Stomach (tissue), 4 donors: ENCODE measurements at regions not wholly inside any gene's neighbourhood (a gene's known extent, or its start where the extent isn't known, plus 50 kb on each side); places are given as distances from the start of the nearest gene placed in this dataset.

ENCODE experiments used
- CTCF ChIP-seq, 7 experiments: fragments of 450-650 bp in 4 of 7; fragments of 200-600 bp in 3 of 7; sonication (generic) in 3 of 7; IDR thresholded peaks; one replicate each; pipeline ENCODE4 v1.5.1; 2016 to 2019; ENCODE audit warnings: antibody characterized with exemption in 7 of 7, control low read depth in 2 of 7, mild to moderate bottlenecking in 1 of 7
- POLR2A ChIP-seq, 4 donors: fragments of 450-650 bp; IDR thresholded peaks; one replicate each; pipeline ENCODE4 v1.6.1; 2016; ENCODE audit warnings: antibody characterized with exemption in 4 of 4, control low read depth in 2 of 4, mild to moderate bottlenecking in 1 of 4, moderate library complexity in 1 of 4
- POLR2AphosphoS5 ChIP-seq, 3 donors: sonication (generic); formaldehyde crosslinking; IDR thresholded peaks; one replicate each; pipeline ENCODE4 v1.6.1; 2016; ENCODE audit warnings: antibody characterized with exemption in 3 of 3

- TF ChIP-seq CTCF (IDR thresholded peaks at IDR 0.05), result no peak
- no peak for TF ChIP-seq POLR2A (IDR thresholded peaks at IDR 0.05)
- no peak for TF ChIP-seq POLR2AphosphoS5 (IDR thresholded peaks at IDR 0.05)
These were observed 359.9 kb downstream of the ETS1 start for GRCh38 chr11:128227466-128227865.
